ENCODE measurements at regions not wholly inside any gene's neighbourhood (a gene's known extent, or its start where the extent isn't known, plus 50 kb on each side); places are given as distances from the start of the nearest gene placed in this dataset.
"Not testable (repeated sequence)": the region's sequence is repeated elsewhere in the genome, so short reads cannot be mapped to it uniquely, and the experiment has no call there.

DNA sequence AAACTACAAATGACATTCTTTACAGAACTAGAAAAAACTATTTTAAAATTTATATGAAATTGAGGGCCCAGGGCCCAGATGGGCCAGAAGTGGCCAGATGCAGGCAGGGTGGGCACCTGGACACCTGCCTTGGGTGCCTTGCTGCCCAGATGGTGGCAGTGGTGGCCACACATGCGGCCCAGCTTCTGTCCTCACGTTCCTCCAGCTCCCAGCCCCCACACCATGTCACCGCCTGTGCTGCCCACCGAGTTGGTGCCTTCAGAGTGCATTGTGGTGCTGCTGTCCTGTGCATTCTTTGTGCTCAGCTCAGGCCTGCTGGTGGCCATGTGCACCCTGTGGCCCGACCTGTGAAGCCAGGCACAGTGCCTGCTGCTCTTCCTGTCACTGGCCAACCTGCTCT is 216.8 kb upstream of the CXADR start:
- H2AFZ ChIP-seq (ENCODE audit: low read depth, low read length): no peak overlapping the region
- H3K27me3 ChIP-seq (ENCODE audit: low read depth, low read length): no peaks in the 10 kb centered on the region
- H3K79me2 ChIP-seq (ENCODE audit: low read length): no peaks in the 10 kb centered on the region
- TF ChIP-seq EZH2phosphoT487 (IDR thresholded peaks at IDR 0.05; ENCODE audit: low read depth): no peak
- TF ChIP-seq, protein P1, sequence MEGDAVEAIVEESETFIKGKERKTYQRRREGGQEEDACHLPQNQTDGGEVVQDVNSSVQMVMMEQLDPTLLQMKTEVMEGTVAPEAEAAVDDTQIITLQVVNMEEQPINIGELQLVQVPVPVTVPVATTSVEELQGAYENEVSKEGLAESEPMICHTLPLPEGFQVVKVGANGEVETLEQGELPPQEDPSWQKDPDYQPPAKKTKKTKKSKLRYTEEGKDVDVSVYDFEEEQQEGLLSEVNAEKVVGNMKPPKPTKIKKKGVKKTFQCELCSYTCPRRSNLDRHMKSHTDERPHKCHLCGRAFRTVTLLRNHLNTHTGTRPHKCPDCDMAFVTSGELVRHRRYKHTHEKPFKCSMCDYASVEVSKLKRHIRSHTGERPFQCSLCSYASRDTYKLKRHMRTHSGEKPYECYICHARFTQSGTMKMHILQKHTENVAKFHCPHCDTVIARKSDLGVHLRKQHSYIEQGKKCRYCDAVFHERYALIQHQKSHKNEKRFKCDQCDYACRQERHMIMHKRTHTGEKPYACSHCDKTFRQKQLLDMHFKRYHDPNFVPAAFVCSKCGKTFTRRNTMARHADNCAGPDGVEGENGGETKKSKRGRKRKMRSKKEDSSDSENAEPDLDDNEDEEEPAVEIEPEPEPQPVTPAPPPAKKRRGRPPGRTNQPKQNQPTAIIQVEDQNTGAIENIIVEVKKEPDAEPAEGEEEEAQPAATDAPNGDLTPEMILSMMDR (IDR thresholded peaks at IDR 0.05; ENCODE audit: low read depth, low read length): no peak
- no peak overlapping the region for H3K9ac ChIP-seq (ENCODE audit: low read length)
- H4K20me1 ChIP-seq (ENCODE audit: insufficient read depth, low read length): no peaks in the 10 kb centered on the region
- H3K4me1 ChIP-seq (ENCODE audit: low read length): no peaks in the 10 kb centered on the region
- no peak overlapping the region for H3K4me2 ChIP-seq (ENCODE audit: low read length)
- H3K27ac ChIP-seq (ENCODE audit: low read length): no peak overlapping the region
- H3K4me3 ChIP-seq (ENCODE audit: low read length): no peak overlapping the region
- no peaks in the 10 kb centered on the region for H3K9me3 ChIP-seq (ENCODE audit: insufficient read depth, low read length)
- H3K36me3 ChIP-seq (replicated peaks; ENCODE audit: low read depth, low read length): no peaks in the 10 kb centered on the region

DNA sequence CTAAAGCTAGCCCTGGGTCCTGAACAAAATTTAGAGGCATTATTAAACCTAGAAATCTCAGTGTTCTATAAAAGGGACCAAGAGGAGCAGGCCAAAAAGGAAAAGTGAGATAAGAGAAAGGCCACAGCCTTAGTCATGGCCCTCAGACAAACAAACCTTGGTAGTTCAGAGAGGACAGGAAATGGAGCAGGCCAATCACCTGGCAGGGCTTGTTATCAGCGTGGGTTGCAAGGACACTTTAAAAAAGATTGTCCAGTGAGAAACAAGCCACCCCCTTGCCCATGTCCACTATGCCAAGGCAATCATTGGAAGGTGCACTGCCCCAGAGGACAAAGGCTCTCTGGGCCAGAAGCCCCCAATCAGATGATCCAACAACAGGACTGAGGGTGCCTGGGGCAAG is 213.3 kb upstream of the CXADR start:
- not testable (repeated sequence) for H3K9ac ChIP-seq (ENCODE audit: low read length); H4K20me1 ChIP-seq (ENCODE audit: insufficient read depth, low read length); H3K4me3 ChIP-seq (ENCODE audit: low read length); H2AFZ ChIP-seq (ENCODE audit: low read depth, low read length); H3K27ac ChIP-seq (ENCODE audit: low read length); H3K27me3 ChIP-seq (ENCODE audit: low read depth, low read length); H3K79me2 ChIP-seq (ENCODE audit: low read length); H3K36me3 ChIP-seq (replicated peaks; ENCODE audit: low read depth, low read length); H3K4me2 ChIP-seq (ENCODE audit: low read length); H3K4me1 ChIP-seq (ENCODE audit: low read length); H3K9me3 ChIP-seq (ENCODE audit: insufficient read depth, low read length)

DNA sequence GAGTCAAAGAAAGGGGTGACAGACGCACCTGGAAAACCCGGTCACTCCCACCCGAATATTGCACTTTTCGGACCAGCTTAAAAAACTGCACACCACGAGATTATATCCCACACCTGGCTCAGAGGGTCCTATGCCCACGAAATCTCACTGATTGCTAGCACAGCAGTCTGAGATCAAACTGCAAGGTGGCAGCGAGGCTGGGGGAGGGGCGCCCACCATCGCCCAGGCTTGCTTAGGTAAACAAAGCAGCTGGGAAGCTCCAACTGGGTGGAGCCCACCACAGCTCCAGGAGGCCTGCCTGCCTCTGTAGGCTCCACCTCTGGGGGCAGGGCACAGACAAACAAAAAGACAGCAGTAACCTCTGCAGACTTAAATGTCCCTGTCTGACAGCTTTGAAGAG is 185.1 kb upstream of the CXADR start:
- H3K9ac ChIP-seq (ENCODE audit: low read length); H4K20me1 ChIP-seq (ENCODE audit: insufficient read depth, low read length); H3K36me3 ChIP-seq (replicated peaks; ENCODE audit: low read depth, low read length); H3K27ac ChIP-seq (ENCODE audit: low read length); H3K4me3 ChIP-seq (ENCODE audit: low read length); H3K4me2 ChIP-seq (ENCODE audit: low read length); H3K4me1 ChIP-seq (ENCODE audit: low read length); H3K9me3 ChIP-seq (ENCODE audit: insufficient read depth, low read length); H3K27me3 ChIP-seq (ENCODE audit: low read depth, low read length); H2AFZ ChIP-seq (ENCODE audit: low read depth, low read length); H3K79me2 ChIP-seq (ENCODE audit: low read length): not testable (repeated sequence)

DNA sequence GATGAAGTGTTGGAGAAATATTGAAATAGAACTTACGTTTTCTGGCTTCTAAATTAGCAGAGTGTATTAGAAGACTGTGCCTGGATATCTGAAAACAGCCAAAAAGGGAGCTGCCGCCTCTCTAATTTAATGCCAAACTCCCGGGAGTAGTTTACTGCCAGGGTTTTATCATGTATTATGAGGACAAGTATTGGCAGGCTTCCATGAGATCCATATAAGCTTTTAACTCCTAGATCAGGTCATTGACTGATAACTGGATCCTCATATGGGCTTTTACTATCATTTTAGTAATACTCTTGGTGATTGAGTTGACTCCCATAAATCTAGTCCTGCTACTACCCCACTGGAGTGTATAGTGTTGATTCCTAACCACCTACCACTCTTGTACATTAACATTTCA is 178.4 kb upstream of the CXADR start:
- TF ChIP-seq, protein P1 (IDR thresholded peaks at IDR 0.05; ENCODE audit: low read depth, low read length): no peak
- TF ChIP-seq EZH2phosphoT487 (IDR thresholded peaks at IDR 0.05; ENCODE audit: low read depth): no peak
- H3K4me2 ChIP-seq (ENCODE audit: low read length): no peak overlapping the region
- H3K4me3 ChIP-seq (ENCODE audit: low read length): no peak overlapping the region
- H4K20me1 ChIP-seq (ENCODE audit: insufficient read depth, low read length): no peaks in the 10 kb centered on the region
- H3K9me3 ChIP-seq (ENCODE audit: insufficient read depth, low read length): no peaks in the 10 kb centered on the region
- no peaks in the 10 kb centered on the region for H3K79me2 ChIP-seq (ENCODE audit: low read length)
- H3K9ac ChIP-seq (ENCODE audit: low read length): no peak overlapping the region
- no peak overlapping the region for H2AFZ ChIP-seq (ENCODE audit: low read depth, low read length)
- H3K4me1 ChIP-seq (ENCODE audit: low read length): no peaks in the 10 kb centered on the region
- H3K36me3 ChIP-seq (replicated peaks; ENCODE audit: low read depth, low read length): no peaks in the 10 kb centered on the region
- H3K27me3 ChIP-seq (ENCODE audit: low read depth, low read length): no peaks in the 10 kb centered on the region
- no peak overlapping the region for H3K27ac ChIP-seq (ENCODE audit: low read length)

DNA sequence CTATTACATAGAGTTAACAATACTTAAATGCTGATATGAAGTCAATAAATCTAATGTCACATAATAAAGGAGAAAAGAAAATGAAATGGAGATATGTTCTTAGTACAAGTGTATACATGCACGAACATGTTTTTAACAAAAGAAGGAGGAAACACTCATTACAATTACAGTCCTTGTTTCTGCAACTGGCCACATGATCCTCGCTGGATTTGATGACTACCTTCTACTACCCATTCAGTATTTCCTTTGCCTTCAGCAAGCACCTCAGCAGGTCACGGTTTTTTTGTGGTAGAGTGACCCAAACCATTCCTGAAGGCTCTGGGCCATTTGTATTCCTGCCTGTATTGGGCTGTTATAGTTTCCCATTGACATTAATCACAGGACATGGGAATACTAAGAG is 172.8 kb upstream of the CXADR start:
- Histone ChIP-seq H3K27me3 (ENCODE audit: low read depth, low read length) (no peaks in the 10 kb centered on the region), H3K79me2 (ENCODE audit: low read length) (no peaks in the 10 kb centered on the region), H3K36me3 (replicated peaks; ENCODE audit: low read depth, low read length) (no peaks in the 10 kb centered on the region), H3K4me3 (ENCODE audit: low read length) (no peak overlapping the region), H3K27ac (ENCODE audit: low read length) (no peak overlapping the region), H3K4me2 (ENCODE audit: low read length) (no peak overlapping the region), H3K9ac (ENCODE audit: low read length) (no peak overlapping the region), H2AFZ (ENCODE audit: low read depth, low read length) (no peak overlapping the region), H3K4me1 (ENCODE audit: low read length) (no peaks in the 10 kb centered on the region), H4K20me1 (ENCODE audit: insufficient read depth, low read length) (no peaks in the 10 kb centered on the region), H3K9me3 (ENCODE audit: insufficient read depth, low read length) (no peaks in the 10 kb centered on the region)
- TF ChIP-seq EZH2phosphoT487 (IDR thresholded peaks at IDR 0.05; ENCODE audit: low read depth): no peak
- TF ChIP-seq, protein P1 (IDR thresholded peaks at IDR 0.05; ENCODE audit: low read depth, low read length): no peak
